ENCODE measurements at regions not wholly inside any gene's neighbourhood (a gene's known extent, or its start where the extent isn't known, plus 50 kb on each side); places are given as distances from the start of the nearest gene placed in this dataset.

DNA sequence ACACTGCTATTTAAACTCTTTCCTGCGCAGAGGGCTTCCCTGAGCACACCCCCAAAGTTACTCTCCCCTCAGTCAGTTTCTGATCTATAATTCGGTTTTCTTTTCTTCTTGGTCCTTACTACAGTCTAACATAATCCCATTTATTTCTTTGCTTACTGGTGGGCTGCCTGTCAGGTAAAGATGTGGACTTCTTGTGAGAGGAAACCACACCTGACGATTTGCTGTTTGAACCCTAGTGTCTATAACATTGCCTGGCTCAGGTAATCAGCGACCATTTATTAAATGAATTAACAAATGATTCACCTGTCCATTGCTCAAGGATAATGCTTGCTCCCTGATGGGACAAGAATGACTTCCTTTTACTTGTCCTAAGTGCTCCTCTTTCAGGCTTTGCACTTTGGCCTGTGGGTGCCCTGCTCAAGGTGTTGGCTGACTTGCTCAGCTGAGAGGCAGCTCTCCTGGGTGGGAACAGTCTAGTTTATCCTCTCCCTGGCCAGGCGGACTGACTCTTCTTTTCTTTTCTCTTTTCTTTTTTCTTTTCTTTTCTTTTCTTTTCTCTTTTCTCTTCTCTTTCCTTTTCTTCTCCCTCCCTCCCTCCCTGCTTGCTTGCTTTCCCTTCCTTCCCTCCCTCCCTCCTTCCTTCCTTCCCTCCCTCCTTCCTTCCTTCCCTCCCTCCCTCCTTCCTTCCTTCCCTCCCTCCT, 233.1 kb downstream of the BCAS1 start:
- no peak for DNase-seq (ENCODE audit: low spot score)

DNA sequence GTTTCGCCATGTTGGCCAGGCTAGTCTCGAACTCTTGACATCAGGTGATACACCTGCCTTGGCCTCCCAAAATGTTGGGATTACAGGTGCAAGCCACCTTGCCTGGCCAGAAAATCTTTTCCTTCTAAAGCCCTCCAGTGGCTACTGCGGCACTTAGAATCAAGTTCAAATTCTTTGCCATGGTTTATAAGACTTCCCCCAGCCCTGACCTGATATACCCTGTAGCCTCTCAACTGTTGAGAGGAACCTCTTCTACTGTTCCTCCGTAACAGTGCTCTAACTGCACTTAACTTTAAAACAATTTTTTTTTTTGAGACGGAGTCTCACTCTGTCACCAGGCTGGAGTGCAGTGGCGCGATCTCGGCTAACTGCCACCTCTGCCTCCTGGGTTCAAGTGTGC, 235.6 kb downstream of the BCAS1 start:
- no peak for DNase-seq (ENCODE audit: low spot score)

DNA sequence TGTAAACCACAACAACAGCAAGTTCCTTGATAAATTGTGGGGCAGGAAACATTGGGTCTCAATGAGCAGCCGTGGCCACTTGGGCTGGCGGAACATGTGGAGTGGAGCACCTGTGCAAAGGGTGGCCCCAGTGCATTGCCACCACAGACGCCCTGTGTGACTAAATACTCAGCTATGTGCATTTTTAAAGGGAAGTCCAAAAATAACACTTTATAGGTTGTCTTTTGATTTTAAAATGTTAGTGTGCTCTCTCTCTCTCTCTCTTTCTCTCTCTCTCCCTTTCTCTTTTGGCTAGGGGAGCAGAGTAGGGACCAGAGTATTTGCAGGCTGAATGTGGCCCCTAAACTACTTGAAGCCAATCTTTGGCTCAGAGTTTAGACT, 236.3 kb downstream of the BCAS1 start:
- no peak for DNase-seq (ENCODE audit: low spot score)

DNA sequence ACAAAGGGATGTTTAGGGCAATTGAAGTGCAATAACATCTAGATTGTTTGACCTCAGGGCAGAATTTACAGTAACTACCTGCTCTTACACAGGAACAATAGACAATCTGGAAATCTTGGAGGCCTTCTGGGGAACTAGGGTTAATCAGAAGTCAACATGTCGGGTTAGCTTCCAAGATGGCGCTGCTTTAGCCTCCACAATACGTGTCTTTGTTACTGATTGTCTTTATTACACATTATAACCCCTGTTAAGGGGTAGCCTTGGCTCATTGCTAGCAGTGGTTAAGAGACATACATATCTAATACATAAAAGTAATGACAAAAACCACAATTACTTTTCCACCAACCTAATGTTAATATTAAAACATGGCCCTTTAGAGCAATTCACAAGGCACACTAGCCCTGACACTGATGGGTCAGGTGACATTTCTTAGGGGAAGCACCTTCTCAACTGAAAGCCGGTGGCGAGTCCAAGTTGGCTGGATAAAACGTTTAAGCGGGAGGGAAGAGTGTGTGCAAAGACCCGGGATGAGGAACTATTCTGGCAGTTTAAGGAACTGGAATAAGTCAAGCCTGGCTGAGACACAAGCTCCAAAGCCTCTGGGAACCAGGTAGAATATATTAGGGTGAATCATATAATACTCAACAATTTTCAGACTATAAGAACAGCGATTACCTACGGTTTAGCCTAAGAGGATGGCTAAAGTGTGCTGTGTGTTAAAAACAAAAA, 236.9 kb downstream of the BCAS1 start:
- DNase-seq (ENCODE audit: low spot score), result no peak

DNA sequence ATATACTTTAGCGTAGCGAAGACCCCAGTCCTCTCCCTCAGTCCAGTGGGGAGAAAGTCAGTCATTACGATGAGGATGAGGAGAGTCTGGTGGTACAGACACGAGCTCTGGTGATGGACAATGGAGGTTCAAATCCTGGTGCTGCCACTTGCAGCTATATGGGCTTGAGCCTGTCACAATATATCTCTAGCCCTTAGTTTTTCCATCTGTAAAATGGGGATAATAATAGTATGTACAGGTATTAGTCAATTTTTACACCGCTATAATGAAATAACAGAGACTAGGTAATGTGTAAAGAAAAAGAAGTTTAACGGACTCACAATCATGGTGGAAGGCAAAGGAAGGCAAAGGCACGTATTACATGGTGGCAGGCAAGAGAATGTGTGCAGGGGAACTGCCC, 237.9 kb downstream of the BCAS1 start:
- no peak for DNase-seq (ENCODE audit: low spot score)

DNA sequence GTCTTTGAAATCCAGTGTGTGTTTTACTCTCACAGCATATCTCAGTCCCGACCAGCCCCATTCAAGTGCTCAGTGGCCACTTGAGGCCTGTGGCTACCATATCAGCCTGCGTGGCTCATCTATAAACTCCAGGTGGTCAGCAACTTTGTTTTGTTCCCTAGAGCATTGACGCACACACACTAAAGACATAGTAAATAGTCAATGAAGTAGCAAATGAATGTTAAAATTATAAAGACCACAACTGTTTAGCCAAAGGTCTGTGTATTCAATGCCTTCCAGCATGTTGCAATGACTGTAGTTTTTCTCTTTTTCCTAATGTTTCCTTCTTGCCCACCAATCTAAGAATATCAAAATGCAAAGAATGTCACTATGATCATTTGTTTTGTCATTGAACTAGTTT, 238.2 kb upstream of the ZNF217 start:
- no peak for DNase-seq (ENCODE audit: low spot score)

DNA sequence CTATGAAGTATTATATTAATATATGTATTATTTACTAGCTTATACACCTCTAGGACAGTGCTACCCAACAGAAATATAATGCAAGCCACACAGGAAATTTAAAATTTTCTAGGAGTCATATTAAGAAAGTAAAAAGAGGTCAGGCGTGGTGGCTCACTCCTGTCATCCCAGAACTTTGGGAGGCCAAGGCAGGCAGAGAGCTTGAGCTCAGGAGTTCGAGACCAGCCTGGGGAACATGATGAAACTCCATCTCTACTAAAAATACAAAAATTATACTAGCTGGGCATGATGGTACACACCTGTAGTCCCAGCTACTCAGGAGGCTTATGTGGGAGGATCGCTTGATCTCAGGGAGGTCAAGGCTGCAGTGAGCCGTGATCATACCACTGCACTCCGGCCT, 237.6 kb upstream of the ZNF217 start:
- DNase-seq (ENCODE audit: low spot score), result no peak

DNA sequence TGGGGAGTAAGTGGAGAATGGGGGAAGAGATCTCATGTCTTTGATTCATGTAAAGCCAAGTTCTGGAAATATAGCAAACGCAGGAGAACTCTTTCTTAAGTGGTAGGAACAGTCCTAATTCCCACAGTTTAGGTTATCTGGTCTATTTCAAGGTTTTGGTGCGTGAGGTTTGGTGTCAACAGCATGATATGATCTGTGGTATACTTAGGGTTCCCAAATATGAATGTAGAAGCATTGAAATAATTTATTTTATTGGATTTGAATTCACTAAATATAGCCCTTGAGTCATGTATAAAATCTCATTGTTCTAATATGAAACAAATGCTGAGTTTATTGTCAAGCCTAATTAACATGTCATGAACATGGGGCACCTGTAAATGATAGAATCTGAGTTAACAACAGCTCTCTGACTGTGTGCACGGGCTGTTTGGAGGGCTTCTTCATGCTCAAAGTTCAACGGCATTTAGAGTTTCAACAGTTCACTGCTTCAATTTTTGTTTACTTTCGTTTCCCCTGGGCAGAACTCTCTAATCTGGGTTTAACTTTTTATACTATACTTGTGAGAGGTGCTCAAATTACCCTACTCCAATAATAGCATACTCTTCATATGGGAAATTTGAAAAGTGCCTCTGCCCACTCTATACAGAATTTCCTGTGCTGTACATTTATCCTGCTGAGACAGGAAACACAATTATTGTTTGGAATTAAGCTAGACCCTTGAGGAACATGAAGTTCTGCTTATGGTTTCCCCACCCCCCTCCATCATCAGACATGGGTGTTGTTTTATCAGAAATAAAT, 236.3 kb upstream of the ZNF217 start:
- no peak for DNase-seq (ENCODE audit: low spot score)

DNA sequence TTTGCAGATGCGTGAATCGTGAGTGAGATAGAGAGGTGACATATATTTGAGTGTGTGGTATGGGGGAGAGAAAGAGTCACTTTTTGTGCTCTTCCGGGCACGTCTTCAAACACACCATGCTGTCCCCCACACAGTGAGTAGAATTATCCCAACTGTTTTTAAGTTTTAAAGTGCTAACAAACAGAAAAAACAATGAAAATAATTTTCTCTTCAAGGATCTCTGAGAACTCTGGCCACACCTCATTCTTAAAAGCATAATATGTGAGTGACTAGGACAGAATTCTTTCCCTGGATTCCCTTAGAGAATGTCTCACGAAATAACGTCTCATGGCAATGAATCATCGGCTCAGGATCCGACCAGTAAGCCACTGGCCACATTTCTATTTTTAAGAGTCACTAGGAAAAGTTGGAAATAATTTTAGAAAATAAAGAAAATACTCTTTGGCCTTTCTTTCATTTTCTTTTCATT, 235.7 kb upstream of the ZNF217 start:
- no peak for DNase-seq (ENCODE audit: low spot score)

DNA sequence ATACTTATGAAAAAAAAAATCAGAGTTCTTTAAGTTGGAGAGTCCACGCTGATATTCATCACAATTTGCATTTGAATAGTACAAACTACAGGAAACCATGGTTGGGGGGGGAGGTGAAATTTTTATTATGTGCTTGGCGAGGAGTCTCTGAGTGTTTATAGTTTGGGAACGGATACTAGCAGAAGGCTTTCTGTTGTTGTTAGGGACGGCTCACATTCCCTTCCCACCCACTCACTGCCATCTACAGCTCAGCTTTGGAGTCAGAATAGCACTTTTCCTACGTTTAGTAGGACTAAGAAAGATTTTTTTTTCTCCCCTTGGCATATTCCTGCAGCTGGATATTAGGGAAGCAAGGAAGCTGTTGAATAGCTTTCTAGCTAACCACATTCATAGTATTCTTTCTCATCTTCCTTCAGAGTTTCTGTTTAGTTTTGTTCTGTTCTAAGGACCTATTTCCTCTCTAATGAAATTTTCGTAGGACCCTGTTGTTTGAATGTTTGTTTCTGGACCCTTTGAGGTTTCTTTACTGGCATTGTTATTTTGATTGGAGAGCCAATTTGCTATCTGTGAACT, 235.1 kb upstream of the ZNF217 start:
- no peak for DNase-seq (ENCODE audit: low spot score)

DNA sequence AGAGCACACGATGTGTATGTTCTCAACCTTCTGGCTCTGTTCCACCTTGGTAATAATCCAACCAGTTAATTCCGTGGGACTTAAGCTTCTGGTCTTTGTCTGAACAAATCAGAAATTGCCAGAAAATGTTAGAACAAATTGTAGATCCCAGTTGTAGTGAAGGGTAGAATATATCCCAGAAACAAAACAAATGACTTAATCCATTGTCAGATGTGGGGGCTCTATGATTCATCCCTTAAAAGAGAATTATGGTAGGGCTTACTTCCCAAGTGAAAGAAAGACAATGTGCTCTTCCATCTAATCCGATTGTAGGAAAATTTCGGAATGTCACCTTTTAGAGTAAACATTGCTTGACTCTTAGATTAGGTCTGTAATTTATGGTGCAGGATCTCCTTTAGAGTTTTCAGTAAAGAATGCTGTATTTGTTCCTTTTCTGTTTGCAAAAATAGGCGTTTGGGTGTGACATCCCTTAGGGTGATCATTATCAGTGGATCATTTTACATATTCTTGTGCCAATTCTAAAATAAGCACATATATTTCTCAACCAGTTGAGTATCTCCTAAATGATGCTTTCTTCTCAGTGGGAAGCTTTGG, 234.5 kb upstream of the ZNF217 start:
- DNase-seq (ENCODE audit: low spot score), result no peak

DNA sequence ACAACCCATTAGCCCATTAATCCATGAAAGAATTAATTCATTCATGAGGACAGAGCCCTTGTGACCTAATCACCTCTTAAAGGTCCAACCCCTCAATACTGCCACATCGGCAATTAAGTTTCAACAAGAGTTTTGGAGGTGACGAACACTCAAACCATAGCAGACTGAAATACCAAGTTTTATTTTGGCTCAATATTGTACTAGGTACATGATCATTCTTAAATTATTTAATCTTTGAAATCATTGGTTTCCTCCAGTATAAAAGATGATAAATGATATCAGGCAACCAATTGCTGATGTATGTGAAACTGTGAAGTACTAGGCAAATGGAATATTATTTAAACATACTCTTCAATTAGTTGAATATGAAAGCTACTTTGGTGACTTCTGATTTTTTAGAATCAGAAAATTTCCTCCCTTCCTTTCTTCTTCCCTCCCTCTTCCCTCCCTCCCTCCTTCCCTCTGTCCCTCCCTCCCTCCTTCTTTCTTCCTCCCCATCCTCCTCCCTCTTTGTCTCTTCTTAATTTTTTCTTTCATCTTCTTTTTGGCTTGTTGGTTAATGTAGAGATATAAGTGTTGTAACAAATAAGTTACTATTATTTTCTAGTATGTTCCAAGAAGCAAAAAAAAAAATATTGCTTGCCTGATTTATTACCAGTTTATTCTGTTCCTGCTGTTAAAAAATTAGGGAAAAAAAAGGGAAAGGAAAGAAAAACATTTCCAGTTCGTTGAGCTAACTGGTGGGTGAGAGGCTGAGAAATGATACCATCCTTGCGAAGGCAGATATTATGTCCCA, 233.9 kb upstream of the ZNF217 start:
- no peak for DNase-seq (ENCODE audit: low spot score)

DNA sequence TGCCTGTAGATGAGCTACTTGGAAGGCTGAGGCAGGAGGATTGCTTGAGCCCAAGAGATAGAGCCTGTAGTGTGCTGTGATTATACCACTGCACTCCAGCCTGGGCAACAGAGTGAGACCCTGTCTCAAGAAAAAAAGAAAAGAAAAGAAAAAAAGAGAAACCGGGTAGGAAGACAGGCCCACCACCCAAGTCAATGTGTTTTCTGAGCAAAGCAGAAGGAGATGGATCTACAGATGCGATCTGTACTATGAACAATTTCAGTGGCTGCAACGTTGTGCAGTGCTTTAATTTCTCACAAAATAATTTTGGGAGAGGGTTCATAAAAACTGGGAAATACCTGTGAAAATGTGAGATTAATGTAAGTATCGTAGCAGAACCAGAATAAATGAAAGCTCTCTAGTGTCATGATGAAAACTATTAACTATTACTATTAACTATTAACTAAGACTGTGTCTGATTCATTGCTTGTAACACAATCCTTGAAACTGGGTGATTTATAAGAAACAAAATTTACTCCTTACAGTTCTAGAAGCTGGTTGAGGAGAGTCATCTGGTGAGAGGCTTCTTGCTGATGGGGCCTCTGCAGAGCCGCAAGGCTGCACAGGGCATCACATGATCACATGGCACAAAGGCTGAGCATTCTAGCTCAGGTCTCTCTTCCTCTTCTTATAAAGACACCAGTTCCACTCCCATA, 233.1 kb upstream of the ZNF217 start:
- DNase-seq (ENCODE audit: low spot score), result no peak

DNA sequence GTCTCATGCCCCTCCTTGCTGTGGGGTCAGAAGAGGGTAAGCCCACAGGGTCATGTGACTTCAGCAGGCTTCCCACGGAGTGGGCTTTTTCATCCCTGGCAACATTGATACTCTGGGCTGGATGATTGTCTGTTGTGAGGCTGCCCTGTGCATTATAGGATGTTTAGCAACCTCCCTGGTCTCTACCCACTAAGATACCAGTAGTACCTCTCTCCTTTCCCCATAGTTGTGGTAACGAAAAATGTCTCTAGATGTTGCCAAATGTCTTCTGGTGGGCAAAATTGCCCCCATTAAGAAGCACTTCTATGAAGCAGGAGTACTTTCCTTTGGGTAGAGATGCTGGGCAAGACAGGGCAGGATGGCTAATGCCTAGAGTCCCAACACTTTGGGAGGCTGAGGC, 232.5 kb upstream of the ZNF217 start:
- DNase-seq (ENCODE audit: low spot score), result no peak

DNA sequence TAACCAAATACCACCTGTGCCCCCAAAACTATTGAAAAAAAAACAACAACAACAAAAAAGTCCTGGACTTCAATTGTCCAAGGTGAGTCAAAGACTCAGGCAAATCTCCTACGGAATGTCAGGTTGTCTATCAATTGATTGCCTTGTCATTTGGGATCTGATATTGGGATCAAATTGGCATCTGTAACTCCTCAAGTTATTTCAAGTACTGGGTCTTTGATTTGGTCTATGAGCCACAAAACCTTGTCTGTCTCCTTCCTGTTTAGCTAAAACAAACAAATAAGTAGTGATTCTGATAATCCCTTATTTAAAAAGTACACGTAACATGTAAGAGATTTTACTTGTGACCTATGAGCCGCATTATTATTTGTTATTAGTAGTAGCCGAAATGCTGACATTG, 231.6 kb upstream of the ZNF217 start:
- DNase-seq (ENCODE audit: low spot score), result no peak

DNA sequence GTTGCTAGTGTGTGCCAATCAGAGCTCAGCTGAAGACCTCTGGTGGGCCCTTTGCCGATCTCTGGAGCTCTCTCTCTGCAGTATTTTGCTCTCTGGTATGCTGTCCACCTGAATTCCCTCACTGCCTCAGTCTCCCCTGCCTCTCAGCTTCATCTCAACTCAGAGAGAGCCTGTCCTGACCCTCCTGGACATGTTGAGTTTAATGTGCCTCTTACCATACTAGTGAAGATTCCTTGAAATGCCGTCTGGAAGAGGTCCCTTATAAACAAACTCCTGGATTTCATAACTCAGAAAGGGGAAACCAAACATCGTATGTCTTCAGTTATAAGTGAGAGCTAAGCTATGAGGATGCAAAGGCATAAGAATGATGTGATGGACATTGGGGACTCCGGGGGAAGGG, 231.1 kb upstream of the ZNF217 start:
- DNase-seq (ENCODE audit: low spot score), result no peak

DNA sequence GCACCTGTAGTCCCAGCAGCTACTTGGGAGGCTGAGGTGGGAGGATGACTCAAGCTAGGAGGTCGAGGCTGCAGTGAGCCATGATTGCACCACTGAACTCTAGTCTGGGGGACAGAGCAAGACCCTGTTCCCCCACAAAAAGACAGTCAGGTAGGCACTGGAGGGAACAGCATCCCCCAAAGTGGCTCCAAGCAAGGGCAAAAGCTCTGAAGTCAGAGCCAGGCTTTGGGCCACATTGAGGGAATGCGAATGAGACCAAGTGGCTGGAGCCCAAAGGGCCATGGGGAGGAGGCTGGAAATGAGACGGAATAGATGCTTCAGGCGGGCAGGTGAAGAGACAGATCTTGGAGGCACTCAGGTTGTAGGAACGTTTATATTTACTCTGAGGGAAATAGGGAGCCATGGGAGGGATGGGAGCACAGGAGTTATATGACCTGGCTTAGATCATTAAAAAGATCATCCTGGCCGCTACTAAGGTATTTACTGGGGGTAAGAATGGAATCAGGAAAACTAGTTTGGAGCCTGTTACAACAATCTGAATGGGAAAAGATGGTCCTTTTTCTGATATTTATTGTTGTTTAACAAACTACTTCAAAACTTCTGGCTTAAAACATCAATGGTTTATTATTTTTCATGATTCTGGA, 229.6 kb upstream of the ZNF217 start:
- no peak for DNase-seq (ENCODE audit: low spot score)

DNA sequence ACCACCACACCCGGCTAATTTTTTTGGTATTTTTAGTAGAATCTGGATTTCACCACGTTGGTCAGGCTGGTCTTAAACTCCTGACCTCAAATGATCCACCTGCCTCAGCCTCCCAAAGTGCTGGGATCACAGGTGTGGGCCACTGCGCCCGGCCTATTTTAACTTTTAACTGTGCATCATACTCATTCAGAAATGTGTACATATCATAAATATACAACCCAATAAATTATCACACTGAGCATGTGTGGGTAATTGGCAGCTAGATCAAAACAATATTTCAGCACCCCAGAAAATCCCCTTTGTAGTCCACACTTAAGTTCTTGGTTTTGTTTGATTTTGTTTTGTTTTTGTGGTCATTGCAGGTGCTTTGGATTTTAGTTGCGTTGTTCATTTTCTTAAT, 228.9 kb upstream of the ZNF217 start:
- no peak for DNase-seq (ENCODE audit: low spot score)

DNA sequence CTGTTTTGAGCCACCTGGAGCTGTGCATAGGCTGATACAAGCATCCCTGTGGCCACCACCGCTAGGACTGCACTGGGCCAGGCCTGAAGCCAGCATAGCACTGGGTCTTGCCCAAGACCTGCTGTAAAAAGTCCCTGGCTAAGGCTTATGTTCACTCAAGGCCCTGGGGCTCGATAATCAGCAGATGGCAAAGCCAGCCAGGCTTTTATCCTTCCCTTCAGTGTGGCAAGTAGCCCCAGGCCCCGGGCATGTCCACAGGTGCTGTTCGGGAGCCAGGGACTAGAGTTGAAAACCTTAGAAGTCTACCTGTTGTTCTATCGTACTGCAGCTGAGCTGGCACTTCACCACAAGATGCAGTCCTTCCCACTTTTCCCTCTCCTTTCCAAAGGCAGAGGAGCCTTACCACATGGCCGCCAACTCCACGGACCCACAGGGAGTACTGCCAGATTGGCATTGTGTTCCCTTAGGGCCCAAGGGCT, 226.4 kb upstream of the ZNF217 start:
- DNase-seq (ENCODE audit: low spot score), result no peak
